Neural progenitor cell (in vitro differentiated cells): ENCODE measurements at regions not wholly inside any gene's neighbourhood (a gene's known extent, or its start where the extent isn't known, plus 50 kb on each side); places are given as distances from the start of the nearest gene placed in this dataset.

Experiments
- DNase-seq: peaks from one replicate; pipeline ENCODE4 v3.0.0-alpha.2; 2016; ENCODE audit warnings: low spot score
- H2AFZ ChIP-seq: fragments of 200-600 bp; sonication (generic); replicated peaks from 2 replicates; pipeline ENCODE4 v1.6.1; 2016; ENCODE audit warnings: antibody characterized with exemption
- H3F3A ChIP-seq: fragments of 200-600 bp; sonication (generic); 2 replicates; pipeline ENCODE4 v1.6.1; 2016; ENCODE audit warnings: antibody characterized with exemption, low read depth
- H3K27ac ChIP-seq: fragments of 200-600 bp; sonication (generic); 2 replicates; pipeline ENCODE4 v1.5.1; 2016; ENCODE audit warnings: mild to moderate bottlenecking
- H3K27me3 ChIP-seq: fragments of 200-600 bp; sonication (generic); 2 replicates; pipeline ENCODE4 v1.6.1; 2016; ENCODE audit warnings: mild to moderate bottlenecking, moderate library complexity
- H3K36me3 ChIP-seq: fragments of 200-600 bp; sonication (generic); 2 replicates; pipeline ENCODE4 v1.5.1; 2016
- H3K4me1 ChIP-seq: fragments of 200-600 bp; sonication (generic); 2 replicates; pipeline ENCODE4 v1.6.1; 2016; ENCODE audit warnings: mixed run types
- H3K4me2 ChIP-seq: fragments of 200-600 bp; sonication (generic); 2 replicates; pipeline ENCODE4 v1.6.1; 2016
- H3K4me3 ChIP-seq: fragments of 200-600 bp; sonication (generic); 2 replicates; pipeline ENCODE4 v1.5.1; 2016
- H3K79me2 ChIP-seq: fragments of 200-600 bp; sonication (generic); 2 replicates; pipeline ENCODE4 v1.6.1; 2016; ENCODE audit warnings: low read depth
- H3K9ac ChIP-seq: fragments of 200-600 bp; sonication (generic); 2 replicates; pipeline ENCODE4 v1.6.1; 2016
- H3K9me3 ChIP-seq: fragments of 200-600 bp; sonication (generic); 2 replicates; pipeline ENCODE4 v1.5.1; 2016; ENCODE audit warnings: low read depth
- H4K20me1 ChIP-seq: fragments of 200-600 bp; sonication (generic); 2 replicates; pipeline ENCODE4 v1.6.1; 2016; ENCODE audit warnings: low read depth
- H3K27ac Mint-ChIP-seq: 3 replicates; pipeline ENCODE4 v1.8.0; 2021; ENCODE audit warnings: mixed read lengths
- H3K27me3 Mint-ChIP-seq: 2 replicates; pipeline ENCODE4 v1.8.0; 2022; ENCODE audit warnings: low read depth, mild to moderate bottlenecking, inconsistent platforms, moderate library complexity, mixed read lengths; ENCODE audit not compliant: insufficient read depth
- H3K36me3 Mint-ChIP-seq: 3 replicates; pipeline ENCODE4 v1.8.0; 2021; ENCODE audit warnings: mixed read lengths
- H3K4me1 Mint-ChIP-seq: 3 replicates; pipeline ENCODE4 v1.8.0; 2021; ENCODE audit warnings: mixed read lengths
- H3K4me3 Mint-ChIP-seq: 3 replicates; pipeline ENCODE4 v1.8.0; 2021; ENCODE audit warnings: mild to moderate bottlenecking, moderate library complexity, mixed read lengths
- H3K9me3 Mint-ChIP-seq: 3 replicates; pipeline ENCODE4 v1.8.0; 2020; ENCODE audit warnings: mixed read lengths
- CTCF ChIP-seq: fragments of 200-600 bp; sonication (generic); IDR thresholded peaks from 2 replicates; pipeline ENCODE4 v1.5.1; 2017; ENCODE audit warnings: antibody characterized with exemption, mild to moderate bottlenecking
- EZH2 ChIP-seq: fragments of 200-600 bp; sonication (generic); IDR thresholded peaks from 2 replicates; pipeline ENCODE4 v1.6.1; 2017; ENCODE audit warnings: antibody characterized with exemption, mild to moderate bottlenecking, moderate library complexity
- EZH2phosphoT487 ChIP-seq: fragments of 200-600 bp; sonication (generic); IDR thresholded peaks from 2 replicates; pipeline ENCODE4 v1.6.1; 2017; ENCODE audit warnings: antibody characterized with exemption

DNA sequence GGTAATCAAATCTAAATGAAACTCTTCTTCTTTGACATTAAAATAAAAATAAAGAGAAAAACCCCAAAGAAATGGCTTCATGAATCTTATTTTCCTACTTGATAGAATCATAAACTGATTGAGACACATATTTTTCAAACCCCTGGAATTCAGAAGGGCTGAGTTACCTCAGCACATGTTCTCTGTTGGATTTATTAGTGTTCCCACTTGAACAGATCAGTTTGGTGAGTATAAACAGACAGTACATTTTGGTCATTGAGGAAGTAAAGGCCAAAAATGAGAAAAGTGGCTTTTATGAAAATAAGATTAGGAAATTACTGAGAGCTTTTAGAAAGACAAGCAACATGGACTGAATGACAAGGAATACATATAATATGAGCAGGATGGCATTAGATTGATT is 620.4 kb downstream of the ANKRD50 start:
- no peak overlapping the region for H3K27ac ChIP-seq
- H3K4me2 ChIP-seq = no peak overlapping the region
- H3K4me3 ChIP-seq = no peak overlapping the region
- no peak overlapping the region for H3K27ac Mint-ChIP-seq
- H3K27me3 ChIP-seq = no peaks in the 10 kb centered on the region
- no peak for DNase-seq
- no peaks in the 10 kb centered on the region for H3K27me3 Mint-ChIP-seq
- H2AFZ ChIP-seq = no peak overlapping the region
- no peaks in the 10 kb centered on the region for H3K36me3 Mint-ChIP-seq
- H3F3A ChIP-seq = no peaks in the 10 kb centered on the region
- H4K20me1 ChIP-seq = no peaks in the 10 kb centered on the region
- H3K9me3 ChIP-seq = no peaks in the 10 kb centered on the region
- no peak for TF ChIP-seq EZH2phosphoT487
- no peak for TF ChIP-seq EZH2
- TF ChIP-seq CTCF = no peak
- H3K4me3 Mint-ChIP-seq = no peak overlapping the region
- H3K4me1 ChIP-seq = no peaks in the 10 kb centered on the region
- H3K4me1 Mint-ChIP-seq = no peaks in the 10 kb centered on the region
- H3K36me3 ChIP-seq = no peaks in the 10 kb centered on the region
- no peaks in the 10 kb centered on the region for H3K79me2 ChIP-seq
- H3K9me3 Mint-ChIP-seq = peaks cover 6% of the 10 kb centered on the region
- H3K9ac ChIP-seq = no peak overlapping the region

GRCh38 chr4:124092541-124092984 is 620.0 kb downstream of the ANKRD50 start:
- Histone ChIP-seq H3K79me2 (no peaks in the 10 kb centered on the region), H3K4me3 (no peak overlapping the region), H2AFZ (no peak overlapping the region), H3K4me2 (no peak overlapping the region), H3K36me3 (no peaks in the 10 kb centered on the region), H4K20me1 (no peaks in the 10 kb centered on the region), H3K9ac (no peak overlapping the region), H3F3A (no peaks in the 10 kb centered on the region), H3K4me1 (no peaks in the 10 kb centered on the region), H3K9me3 (no peaks in the 10 kb centered on the region), H3K27ac (no peak overlapping the region), H3K27me3 (no peaks in the 10 kb centered on the region)
- Mint-ChIP-seq H3K27ac (no peak overlapping the region), H3K4me1 (no peaks in the 10 kb centered on the region), H3K36me3 (no peaks in the 10 kb centered on the region), H3K27me3 (no peaks in the 10 kb centered on the region), H3K4me3 (no peak overlapping the region), H3K9me3 (peaks cover 6% of the 10 kb centered on the region)
- TF ChIP-seq CTCF = no peak
- no peak for TF ChIP-seq EZH2
- no peak for TF ChIP-seq EZH2phosphoT487
- DNase-seq = no peak

GRCh38 chr4:124095621-124096020 is 616.9 kb downstream of the ANKRD50 start:
- Histone ChIP-seq H3K9ac (no peak overlapping the region), H3K4me3 (no peak overlapping the region), H3K9me3 (no peaks in the 10 kb centered on the region), H3K27me3 (no peaks in the 10 kb centered on the region), H3F3A (no peaks in the 10 kb centered on the region), H3K27ac (no peak overlapping the region), H3K79me2 (no peaks in the 10 kb centered on the region), H2AFZ (no peak overlapping the region), H3K36me3 (no peaks in the 10 kb centered on the region), H3K4me1 (no peaks in the 10 kb centered on the region), H4K20me1 (no peaks in the 10 kb centered on the region), H3K4me2 (no peak overlapping the region)
- no peak overlapping the region for H3K27ac Mint-ChIP-seq
- no peaks in the 10 kb centered on the region for H3K36me3 Mint-ChIP-seq
- TF ChIP-seq EZH2phosphoT487 (no peak), CTCF (no peak), EZH2 (no peak)
- peaks cover 5% of the 10 kb centered on the region for H3K4me1 Mint-ChIP-seq
- H3K4me3 Mint-ChIP-seq = no peak overlapping the region
- H3K27me3 Mint-ChIP-seq = no peaks in the 10 kb centered on the region
- DNase-seq = no peak
- H3K9me3 Mint-ChIP-seq = peaks cover 8% of the 10 kb centered on the region

DNA sequence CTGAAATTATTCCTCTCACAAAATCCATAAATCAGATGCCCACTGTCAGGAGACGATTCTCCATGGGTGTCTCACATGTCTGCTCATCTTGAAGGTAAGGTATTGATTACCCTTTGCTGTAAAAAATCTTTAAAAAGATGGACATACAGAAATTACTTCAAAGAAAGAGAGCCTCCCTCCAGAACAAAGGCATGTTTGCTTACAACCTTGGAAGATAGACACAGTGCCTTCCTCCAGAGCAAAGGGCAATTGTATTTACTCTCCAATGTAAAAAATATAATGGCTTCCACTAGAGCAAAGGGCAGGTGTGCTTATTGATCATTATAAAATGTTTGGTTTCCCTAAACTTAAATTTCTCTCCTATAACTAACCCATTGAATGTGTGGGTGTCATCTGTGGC is 616.2 kb downstream of the ANKRD50 start:
- Histone ChIP-seq H3K4me1 (no peaks in the 10 kb centered on the region), H3K9ac (no peak overlapping the region), H3K27ac (no peak overlapping the region), H3F3A (no peaks in the 10 kb centered on the region), H3K4me3 (no peak overlapping the region), H3K36me3 (no peaks in the 10 kb centered on the region), H3K4me2 (no peak overlapping the region), H3K27me3 (no peaks in the 10 kb centered on the region), H3K9me3 (no peaks in the 10 kb centered on the region), H3K79me2 (no peaks in the 10 kb centered on the region), H4K20me1 (no peaks in the 10 kb centered on the region), H2AFZ (no peak overlapping the region)
- Mint-ChIP-seq H3K9me3 (peaks cover 11% of the 10 kb centered on the region), H3K4me1 (peaks cover 5% of the 10 kb centered on the region), H3K27ac (no peak overlapping the region), H3K4me3 (no peak overlapping the region), H3K36me3 (no peaks in the 10 kb centered on the region), H3K27me3 (no peaks in the 10 kb centered on the region)
- TF ChIP-seq EZH2phosphoT487 = no peak
- no peak for TF ChIP-seq EZH2
- TF ChIP-seq CTCF = no peak
- DNase-seq = no peak
